Fibroblast of villous mesenchyme (primary cell): ENCODE measurements at regions not wholly inside any gene's neighbourhood (a gene's known extent, or its start where the extent isn't known, plus 50 kb on each side); places are given as distances from the start of the nearest gene placed in this dataset.

Source experiments
- DNase-seq: peaks from one replicate; pipeline ENCODE4 v3.0.0-alpha.2; 2010; ENCODE audit warnings: low read depth
- H3K4me3 ChIP-seq: 2 replicates; pipeline ENCODE4 v1.5.1; 2011; ENCODE audit warnings: low read depth, mild to moderate bottlenecking, low read length
- TF ChIP-seq, protein P1 (sequence below): IDR thresholded peaks from 2 replicates; pipeline ENCODE4 v1.5.1; 2012; ENCODE audit warnings: low read depth, mild to moderate bottlenecking, low read length; ENCODE audit not compliant: insufficient read depth

DNA sequence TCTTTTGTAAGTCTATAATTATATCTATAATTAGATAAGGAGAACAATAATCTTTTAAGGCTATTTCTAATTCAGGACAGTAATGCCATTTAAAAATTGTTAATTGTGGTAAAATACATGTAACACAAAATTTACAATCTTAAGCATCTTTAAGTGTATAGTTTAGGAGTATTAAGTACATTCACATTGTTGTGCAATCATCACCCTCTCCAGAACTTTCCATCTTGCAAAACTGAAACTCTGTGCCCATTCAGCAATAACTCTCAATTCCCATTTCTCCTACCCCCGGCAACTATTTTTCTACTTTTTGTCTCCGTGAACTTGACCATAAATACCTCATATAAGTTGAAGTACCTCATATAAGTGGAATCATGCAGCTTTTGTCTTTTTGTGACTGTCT is 93.9 kb upstream of the KCNA3 start:
- no peak overlapping the region for H3K4me3 ChIP-seq
- no peak for DNase-seq
- TF ChIP-seq, protein P1, sequence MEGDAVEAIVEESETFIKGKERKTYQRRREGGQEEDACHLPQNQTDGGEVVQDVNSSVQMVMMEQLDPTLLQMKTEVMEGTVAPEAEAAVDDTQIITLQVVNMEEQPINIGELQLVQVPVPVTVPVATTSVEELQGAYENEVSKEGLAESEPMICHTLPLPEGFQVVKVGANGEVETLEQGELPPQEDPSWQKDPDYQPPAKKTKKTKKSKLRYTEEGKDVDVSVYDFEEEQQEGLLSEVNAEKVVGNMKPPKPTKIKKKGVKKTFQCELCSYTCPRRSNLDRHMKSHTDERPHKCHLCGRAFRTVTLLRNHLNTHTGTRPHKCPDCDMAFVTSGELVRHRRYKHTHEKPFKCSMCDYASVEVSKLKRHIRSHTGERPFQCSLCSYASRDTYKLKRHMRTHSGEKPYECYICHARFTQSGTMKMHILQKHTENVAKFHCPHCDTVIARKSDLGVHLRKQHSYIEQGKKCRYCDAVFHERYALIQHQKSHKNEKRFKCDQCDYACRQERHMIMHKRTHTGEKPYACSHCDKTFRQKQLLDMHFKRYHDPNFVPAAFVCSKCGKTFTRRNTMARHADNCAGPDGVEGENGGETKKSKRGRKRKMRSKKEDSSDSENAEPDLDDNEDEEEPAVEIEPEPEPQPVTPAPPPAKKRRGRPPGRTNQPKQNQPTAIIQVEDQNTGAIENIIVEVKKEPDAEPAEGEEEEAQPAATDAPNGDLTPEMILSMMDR: no peak

DNA sequence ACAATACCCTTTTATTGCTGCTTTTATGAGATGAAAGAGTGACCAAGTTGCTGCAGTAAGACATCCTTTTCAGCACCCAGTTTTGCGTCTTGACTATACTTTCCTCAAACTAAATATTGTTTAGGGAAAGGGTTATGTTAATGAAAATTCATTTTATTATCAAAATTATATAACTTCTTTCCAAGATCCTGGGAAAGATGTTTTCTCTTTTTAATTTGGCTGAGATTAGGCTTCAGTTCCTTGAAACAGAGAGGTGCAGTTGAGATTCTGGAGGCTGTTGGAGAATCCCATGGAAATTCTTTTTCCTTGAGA is 91.6 kb upstream of the KCNA3 start:
- no peak for DNase-seq
- TF ChIP-seq, protein P1: no peak

DNA sequence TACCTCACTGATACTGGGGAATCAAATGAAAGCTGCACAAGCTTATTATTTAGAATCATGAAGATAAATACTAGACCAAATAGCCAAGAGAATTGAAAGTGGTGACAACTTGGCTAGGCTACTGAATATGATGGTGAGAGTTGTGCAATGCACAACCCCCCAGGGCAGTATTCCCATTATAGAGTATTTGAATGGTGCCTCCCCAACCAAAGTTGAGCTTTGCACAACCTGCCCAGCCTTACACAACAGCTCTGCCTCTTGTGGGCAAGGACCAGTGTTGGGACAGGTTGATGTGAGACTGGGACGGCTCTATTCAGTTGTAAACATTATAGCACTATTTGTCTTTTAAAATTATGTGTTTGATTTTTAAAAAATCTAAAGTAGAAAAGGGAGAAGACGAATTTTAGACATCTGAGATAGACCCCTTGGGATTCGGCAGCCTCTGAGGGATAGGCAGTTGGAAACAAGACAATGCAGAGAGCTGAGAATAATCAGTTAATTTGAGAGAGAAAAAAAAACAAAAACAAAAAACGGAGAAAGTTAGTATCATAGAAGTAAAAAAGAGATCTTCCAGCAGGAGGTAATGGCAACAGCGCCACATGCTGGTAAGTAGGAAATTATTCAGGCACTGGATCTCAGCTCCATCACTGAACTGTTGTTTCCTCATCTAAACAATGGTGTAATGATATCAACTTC is 91.0 kb upstream of the KCNA3 start:
- peak; percentile 54 for DNase-seq
- H3K4me3 ChIP-seq: no peak overlapping the region
- TF ChIP-seq, protein P1: peak; percentile 76

More for the DNA sequence above, 91.6 kb upstream of the KCNA3 start:
- no peak overlapping the region for H3K4me3 ChIP-seq

DNA sequence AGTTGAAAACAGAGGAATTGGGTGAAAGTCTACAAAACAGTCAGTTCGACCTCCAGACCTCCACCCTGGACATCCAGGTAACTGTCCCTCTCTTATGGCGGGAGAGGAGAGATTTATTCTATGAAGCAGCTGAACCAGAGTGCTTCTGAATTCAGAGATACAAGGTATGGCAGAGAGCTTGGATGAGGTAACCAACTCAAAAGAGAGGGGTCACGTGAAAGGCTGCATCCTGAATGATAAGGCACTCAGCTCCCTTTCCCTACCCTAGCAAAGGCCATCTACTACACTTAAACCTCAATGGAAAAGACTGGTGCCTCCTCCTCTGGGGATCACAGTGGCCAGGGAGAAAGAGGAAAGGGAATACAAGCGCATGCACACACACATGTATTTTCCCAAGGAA is 88.4 kb upstream of the KCNA3 start:
- no peak overlapping the region for H3K4me3 ChIP-seq
- no peak for DNase-seq
- TF ChIP-seq, protein P1: no peak

DNA sequence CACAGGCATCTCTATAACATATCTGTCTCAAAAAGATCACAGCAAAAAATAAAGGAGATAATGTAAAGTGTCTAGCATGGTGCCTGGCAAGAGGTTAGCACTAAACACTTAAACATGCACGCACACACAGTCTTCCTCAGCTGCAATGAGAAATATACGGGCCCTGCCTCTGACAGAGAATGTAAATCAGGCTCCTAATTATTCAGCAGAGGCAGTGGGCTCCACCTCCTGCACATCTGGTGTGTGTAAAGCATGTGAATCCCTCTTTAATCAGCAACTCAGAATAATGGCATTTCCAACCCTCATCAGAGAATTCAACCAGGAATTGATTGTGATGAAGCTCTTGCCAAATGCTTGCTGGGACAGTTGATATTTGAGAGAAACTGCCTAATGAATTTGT is 85.6 kb upstream of the KCNA3 start:
- H3K4me3 ChIP-seq: no peak overlapping the region
- TF ChIP-seq, protein P1: no peak
- DNase-seq: no peak

DNA sequence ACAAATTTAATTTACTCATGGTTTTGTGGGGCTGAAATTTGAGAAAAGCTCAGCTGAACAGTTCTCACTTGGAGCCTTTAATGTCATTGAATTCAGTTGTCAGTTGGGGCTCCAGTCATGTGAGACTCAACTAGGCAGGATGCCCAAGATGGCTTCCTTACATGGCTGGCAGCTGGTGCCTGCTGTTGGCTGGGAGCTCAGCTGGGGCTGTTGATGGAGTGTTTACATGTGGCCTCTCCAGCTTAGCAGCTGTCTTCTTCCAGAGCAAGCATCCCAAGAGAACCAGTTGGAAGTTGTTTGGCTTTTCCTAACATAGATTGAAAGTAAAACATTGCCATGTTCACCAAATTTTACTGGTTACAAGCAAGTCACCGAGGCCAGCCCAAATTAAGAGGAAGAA is 81.8 kb upstream of the KCNA3 start:
- no peak for DNase-seq
- TF ChIP-seq, protein P1: no peak
- no peak overlapping the region for H3K4me3 ChIP-seq

DNA sequence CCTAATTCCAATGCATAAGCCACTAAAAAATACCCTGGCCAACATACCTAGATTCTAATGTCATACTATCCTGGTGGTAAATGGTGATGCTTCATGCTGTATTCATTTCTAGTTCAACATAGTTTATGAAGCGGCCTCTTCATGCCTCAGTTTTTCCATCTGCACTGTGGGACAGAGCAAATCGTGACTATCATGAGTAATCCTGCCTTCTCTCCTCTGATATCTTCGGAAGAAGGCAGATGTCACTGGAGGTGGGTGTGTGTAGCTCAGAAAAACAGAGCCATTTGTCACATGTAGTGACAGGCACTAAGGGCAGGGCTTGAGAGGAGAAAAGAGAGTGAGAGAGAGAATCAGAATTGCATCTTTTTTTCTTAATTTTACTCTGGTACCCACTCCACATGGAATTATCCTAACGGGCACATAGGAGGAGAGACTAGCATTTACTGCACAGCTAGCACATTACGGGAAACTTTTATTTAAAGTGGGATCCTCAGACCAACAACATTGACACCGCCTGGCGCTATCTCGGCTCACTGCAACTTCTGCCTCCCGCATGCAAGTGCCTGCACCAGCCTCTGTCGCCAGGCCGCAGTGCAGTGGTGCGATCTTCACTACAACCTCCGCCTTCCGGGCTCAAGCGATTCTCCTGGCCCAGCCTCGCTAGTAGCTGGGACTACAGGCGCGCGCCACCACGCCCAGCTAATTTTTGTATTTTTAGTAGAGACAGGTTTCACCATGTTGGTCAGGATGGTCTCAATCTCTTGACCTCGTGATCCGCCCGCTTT is 78.4 kb upstream of the KCNA3 start:
- no peak overlapping the region for H3K4me3 ChIP-seq
- TF ChIP-seq, protein P1: no peak
- DNase-seq: no peak
